Fibroblast of villous mesenchyme (primary cell): ENCODE measurements at regions not wholly inside any gene's neighbourhood (a gene's known extent, or its start where the extent isn't known, plus 50 kb on each side); places are given as distances from the start of the nearest gene placed in this dataset.

Experiments used
- DNase-seq: peaks from one replicate; pipeline ENCODE4 v3.0.0-alpha.2; 2010; ENCODE audit warnings: low read depth
- H3K4me3 ChIP-seq: 2 replicates; pipeline ENCODE4 v1.5.1; 2011; ENCODE audit warnings: low read depth, mild to moderate bottlenecking, low read length
- TF ChIP-seq, protein P1 (sequence below): IDR thresholded peaks from 2 replicates; pipeline ENCODE4 v1.5.1; 2012; ENCODE audit warnings: low read depth, mild to moderate bottlenecking, low read length; ENCODE audit not compliant: insufficient read depth

DNA sequence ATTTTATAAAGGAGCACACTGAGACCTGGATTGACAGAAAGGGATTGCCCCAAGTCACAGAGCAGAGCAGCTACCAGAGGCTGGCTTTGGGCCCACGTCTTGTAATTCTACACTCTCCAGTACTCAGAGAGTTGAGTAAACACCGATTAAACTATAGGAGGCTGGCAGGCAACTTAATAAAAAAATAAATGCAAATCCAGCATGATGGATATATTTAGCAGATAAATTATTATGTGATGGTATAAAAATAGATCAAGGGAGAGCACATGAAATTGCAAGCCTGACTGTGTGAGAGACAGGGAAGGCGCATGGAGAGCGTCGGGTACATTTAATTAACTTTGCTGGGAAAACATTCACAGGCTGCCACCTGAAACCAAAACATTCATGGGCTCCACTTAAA lies 87.7 kb upstream of the CCL2 start:
- TF ChIP-seq, protein P1, sequence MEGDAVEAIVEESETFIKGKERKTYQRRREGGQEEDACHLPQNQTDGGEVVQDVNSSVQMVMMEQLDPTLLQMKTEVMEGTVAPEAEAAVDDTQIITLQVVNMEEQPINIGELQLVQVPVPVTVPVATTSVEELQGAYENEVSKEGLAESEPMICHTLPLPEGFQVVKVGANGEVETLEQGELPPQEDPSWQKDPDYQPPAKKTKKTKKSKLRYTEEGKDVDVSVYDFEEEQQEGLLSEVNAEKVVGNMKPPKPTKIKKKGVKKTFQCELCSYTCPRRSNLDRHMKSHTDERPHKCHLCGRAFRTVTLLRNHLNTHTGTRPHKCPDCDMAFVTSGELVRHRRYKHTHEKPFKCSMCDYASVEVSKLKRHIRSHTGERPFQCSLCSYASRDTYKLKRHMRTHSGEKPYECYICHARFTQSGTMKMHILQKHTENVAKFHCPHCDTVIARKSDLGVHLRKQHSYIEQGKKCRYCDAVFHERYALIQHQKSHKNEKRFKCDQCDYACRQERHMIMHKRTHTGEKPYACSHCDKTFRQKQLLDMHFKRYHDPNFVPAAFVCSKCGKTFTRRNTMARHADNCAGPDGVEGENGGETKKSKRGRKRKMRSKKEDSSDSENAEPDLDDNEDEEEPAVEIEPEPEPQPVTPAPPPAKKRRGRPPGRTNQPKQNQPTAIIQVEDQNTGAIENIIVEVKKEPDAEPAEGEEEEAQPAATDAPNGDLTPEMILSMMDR, result no peak
- DNase-seq, result no peak
- no peak overlapping the region for H3K4me3 ChIP-seq

DNA sequence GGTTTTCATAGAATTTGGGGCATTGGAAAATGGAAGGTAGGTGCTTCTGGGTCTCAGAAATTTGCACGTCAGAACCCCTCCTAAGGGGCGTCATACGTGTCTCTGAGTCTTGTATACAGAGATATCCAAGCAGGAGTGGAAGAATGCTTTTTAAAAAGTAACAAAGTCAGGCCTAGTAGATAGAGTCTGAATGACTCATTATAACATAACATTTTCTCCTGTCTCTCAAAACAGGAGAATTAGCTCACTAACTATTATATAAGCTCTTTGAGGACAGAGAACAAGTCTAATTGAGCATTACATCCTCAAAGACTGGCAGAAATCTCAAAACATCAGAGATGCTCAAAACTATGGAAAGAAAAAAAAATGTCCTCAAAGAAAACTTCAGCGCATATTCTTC lies 86.1 kb upstream of the CCL2 start:
- DNase-seq, result no peak

DNA sequence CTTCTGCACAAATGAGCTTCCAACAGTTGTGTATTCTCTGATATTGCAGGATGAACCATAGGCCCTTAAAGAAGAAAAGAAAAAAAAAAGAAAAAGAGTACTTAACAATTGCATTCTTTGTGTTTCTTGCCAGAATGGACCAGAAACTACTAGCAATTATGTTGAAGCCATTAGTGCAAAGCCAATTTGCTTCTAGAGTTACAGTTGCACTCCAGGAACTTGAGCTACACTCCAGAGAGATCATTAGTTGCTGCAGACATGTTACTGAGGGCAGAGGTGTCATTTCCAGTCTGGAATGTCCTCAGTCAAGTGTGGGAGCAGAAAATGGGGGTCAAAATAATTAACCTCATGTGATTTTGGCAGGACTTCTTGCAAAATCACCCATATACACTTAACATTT lies 85.6 kb upstream of the CCL2 start:
- TF ChIP-seq, protein P1, result no peak
- H3K4me3 ChIP-seq, result no peak overlapping the region
- DNase-seq, result no peak

More for the DNA sequence above, 86.1 kb upstream of the CCL2 start:
- TF ChIP-seq, protein P1, result no peak
- H3K4me3 ChIP-seq, result no peak overlapping the region

GRCh38 chr17:34171245-34171818 lies 83.8 kb upstream of the CCL2 start:
- TF ChIP-seq, protein P1, result peak; percentile 90
- peak; percentile 49 for DNase-seq
- no peak overlapping the region for H3K4me3 ChIP-seq

DNA sequence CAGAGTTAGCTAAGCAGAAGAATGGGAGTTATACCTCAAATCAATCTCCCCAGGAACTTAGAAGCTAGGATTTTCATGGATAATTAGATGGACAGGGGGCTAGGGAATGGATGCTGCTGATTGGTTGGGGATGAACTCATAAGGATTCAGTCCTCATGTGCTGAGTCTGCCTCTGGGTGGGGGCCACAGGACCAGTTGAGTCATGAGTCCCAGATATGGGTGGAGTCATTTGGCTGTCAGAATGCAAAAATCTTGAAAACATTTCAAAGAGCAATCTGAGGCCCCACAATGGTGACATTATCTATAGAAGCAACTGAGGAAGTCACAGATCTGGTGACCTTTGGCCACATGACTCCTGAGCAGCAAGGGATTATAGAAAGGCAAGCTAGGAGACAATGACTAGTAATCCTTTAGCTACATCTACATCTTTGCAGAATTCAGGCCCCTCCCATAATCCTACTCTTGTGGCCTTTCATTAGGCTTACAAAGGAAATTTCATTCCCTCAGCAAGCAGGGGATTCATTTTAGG lies 82.6 kb upstream of the CCL2 start:
- TF ChIP-seq, protein P1, result no peak
- no peak for DNase-seq
- H3K4me3 ChIP-seq, result no peak overlapping the region

- TF ChIP-seq, protein P1, result no peak
- peak; percentile 81 for DNase-seq
- no peak overlapping the region for H3K4me3 ChIP-seq
Measured at GRCh38 chr17:34173241-34173640, 81.8 kb upstream of the CCL2 start.

DNA sequence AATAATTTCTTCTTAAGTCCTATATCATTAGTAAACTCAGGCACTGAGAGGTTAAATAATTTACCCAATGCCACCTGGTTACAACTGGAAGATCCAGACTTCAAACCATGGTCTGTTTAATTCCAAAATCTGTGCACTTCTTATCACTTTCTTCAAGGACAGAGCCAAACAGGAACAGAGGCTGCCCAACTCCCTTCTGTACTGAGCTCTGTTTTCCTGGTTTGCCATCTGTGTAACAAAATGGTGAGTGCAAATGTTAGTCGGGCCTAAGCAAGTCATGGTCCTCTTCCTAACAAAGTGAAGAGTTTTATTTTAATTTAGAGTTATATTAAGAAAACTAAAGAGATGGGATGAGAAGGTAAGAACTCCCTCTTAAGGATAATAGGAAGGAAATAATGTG lies 80.6 kb upstream of the CCL2 start:
- TF ChIP-seq, protein P1, result no peak
- no peak for DNase-seq
- H3K4me3 ChIP-seq, result no peak overlapping the region
